K562 (cell line): ENCODE measurements at regions not wholly inside any gene's neighbourhood (a gene's known extent, or its start where the extent isn't known, plus 50 kb on each side); places are given as distances from the start of the nearest gene placed in this dataset.

ENCODE experiments used
- ATAC-seq: fragments of 200-7000 bp; cut with Tn5 transposase; 3 replicates; pipeline ENCODE4 v1.9.1; 2020; ENCODE audit warnings: moderate library complexity
- BruUV-seq: library from RNA; stranded (reverse); fragments of 400-500 nt; replicated peaks from 2 replicates; lab custom pipeline; 2021; lab: Mats Ljungman, UMichigan
- CTCF ChIA-PET: fragments of 300-600 bp; formaldehyde crosslinking; extraction: SDS; loops from one replicate; lab custom pipeline; 2021; ENCODE audit warnings: low intra/inter-chr PET ratio; lab: Yijun Ruan, JAX
- POLR2A ChIA-PET: fragments of 300-600, 350-650 bp; sonication (Branson Sonifier 250); formaldehyde crosslinking; extraction: SDS; loops from one replicate; lab custom pipeline; 2021; ENCODE audit warnings: antibody characterized with exemption, inconsistent platforms; lab: Yijun Ruan, JAX
- DNase-seq, 4 experiments: peaks; one replicate each; pipeline versions ENCODE4 v3.0.0 to v3.0.0-alpha.2; 2011 to 2018; ENCODE audit warnings: low spot score in 3 of 4, mixed read lengths in 3 of 4; ENCODE audit errors: extremely low read depth in 1 of 4
- FAIRE-seq: peaks from 2 replicates; lab custom pipeline; 2011; peaks lifted over from hg19 to GRCh38; lab: Jason Lieb, UNC
- H2AFZ ChIP-seq: 2 replicates; pipeline ENCODE4 v1.6.0; 2011; ENCODE audit warnings: low read depth, low read length, control low read depth, inconsistent platforms
- H3K27ac ChIP-seq: fragments of 200-600 bp; 3 replicates; pipeline ENCODE4 v1.8.0; 2011; ENCODE audit warnings: low read depth, mild to moderate bottlenecking, control low read depth, inconsistent platforms, low read length, moderate library complexity, mixed read lengths; ENCODE audit errors: extremely low read depth
- H3K27me3 ChIP-seq, 2 experiments: fragments of 300-600 bp in 1 of 2; 2 replicates in 1 of 2; 3 replicates in 1 of 2; pipeline versions ENCODE4 v1.6.0 to v1.8.0; 2011; ENCODE audit warnings: inconsistent platforms in 2 of 2, low read length in 2 of 2, mild to moderate bottlenecking in 1 of 2, mixed read lengths in 1 of 2, moderate library complexity in 1 of 2; ENCODE audit not compliant: control insufficient read depth in 2 of 2, insufficient read depth in 2 of 2
- H3K36me3 ChIP-seq: fragments of 300-600 bp; 3 replicates; pipeline ENCODE4 v1.8.0; 2011; ENCODE audit warnings: mild to moderate bottlenecking, low read length, inconsistent platforms; ENCODE audit not compliant: control insufficient read depth, insufficient read depth
- H3K4me1 ChIP-seq, 2 experiments: fragments of 200-600 bp in 1 of 2; replicated peaks in 1 of 2; 2 replicates in 1 of 2; 3 replicates in 1 of 2; pipeline versions ENCODE4 v1.5.1 to v1.8.0; 2011; ENCODE audit warnings: inconsistent platforms in 2 of 2, low read length in 2 of 2, mild to moderate bottlenecking in 1 of 2, mixed read lengths in 1 of 2, moderate library complexity in 1 of 2; ENCODE audit not compliant: control insufficient read depth in 2 of 2, insufficient read depth in 2 of 2
- H3K4me2 ChIP-seq: 2 replicates; pipeline ENCODE4 v1.6.1; 2011; ENCODE audit warnings: low read length, control low read depth, inconsistent platforms, mixed read lengths; ENCODE audit not compliant: insufficient read depth
- H3K4me3 ChIP-seq: fragments of 200-600 bp; sonication (generic), shearing (Covaris generic); 2 replicates; pipeline ENCODE4 v1.5.1; 2016; ENCODE audit warnings: control low read depth, inconsistent platforms
- H3K79me2 ChIP-seq: fragments of 200-600 bp; 3 replicates; pipeline ENCODE4 v1.8.0; 2011; ENCODE audit warnings: low read length, inconsistent platforms; ENCODE audit not compliant: control insufficient read depth, insufficient read depth
- H3K9ac ChIP-seq, 2 experiments: 2 replicates each; pipeline versions ENCODE4 v1.6.0 to v1.6.1; 2011; ENCODE audit warnings: low read depth in 2 of 2, low read length in 2 of 2, control low read depth in 1 of 2, inconsistent platforms in 1 of 2, mild to moderate bottlenecking in 1 of 2, mixed read lengths in 1 of 2; ENCODE audit not compliant: insufficient read depth in 1 of 2
- H3K9me1 ChIP-seq: one replicate; pipeline ENCODE4 v1.6.0; 2011; ENCODE audit warnings: inconsistent platforms, mild to moderate bottlenecking, low read length, moderate library complexity; ENCODE audit not compliant: control insufficient read depth, insufficient read depth
- H3K9me3 ChIP-seq: replicated peaks from 2 replicates; pipeline ENCODE4 v1.5.1; 2011; ENCODE audit warnings: low read depth, low read length, inconsistent platforms; ENCODE audit not compliant: control insufficient read depth, insufficient read depth
- H4K20me1 ChIP-seq: replicated peaks from 2 replicates; pipeline ENCODE4 v1.6.1; 2011; ENCODE audit warnings: low read length, inconsistent platforms, mixed read lengths; ENCODE audit not compliant: control insufficient read depth, insufficient read depth
- COPS2 ChIP-seq: fragments of 450-650 bp; conservative IDR thresholded peaks from 2 replicates; pipeline ENCODE4 v1.6.1; 2016; ENCODE audit warnings: mild to moderate bottlenecking, moderate library complexity
- E2F6 ChIP-seq, 2 experiments: IDR thresholded peaks; 2 replicates each; pipeline ENCODE4 v1.6.1; 2011; ENCODE audit warnings: borderline replicate concordance in 1 of 2, control low read depth in 1 of 2, low read depth in 1 of 2, low read length in 1 of 2, mild to moderate bottlenecking in 1 of 2, mixed read lengths in 1 of 2, moderate library complexity in 1 of 2; ENCODE audit not compliant: insufficient read depth in 1 of 2, insufficient read length in 1 of 2, poor library complexity in 1 of 2, severe bottlenecking in 1 of 2; ENCODE audit errors: extremely low read depth in 1 of 2
- ESRRB ChIP-seq: fragments of 250-450 bp; sonication (Bioruptor Pico); IDR thresholded peaks from 2 replicates; pipeline ENCODE4 v1.5.0; 2020; ENCODE audit warnings: mild to moderate bottlenecking, moderate library complexity, borderline replicate concordance
- GTF2A2 ChIP-seq: IDR thresholded peaks from 2 replicates; pipeline ENCODE4 v1.6.1; 2016; ENCODE audit warnings: mild to moderate bottlenecking, missing genetic modification characterization, missing compliant biosample characterization
- HDAC2 ChIP-seq: fragments of 450-650 bp; IDR thresholded peaks from 2 replicates; pipeline ENCODE4 v1.6.1; 2016; ENCODE audit warnings: mild to moderate bottlenecking
- MAFG ChIP-seq: fragments of 450-650 bp; conservative IDR thresholded peaks from 2 replicates; pipeline ENCODE4 v1.6.1; 2016; ENCODE audit warnings: missing genetic modification characterization, missing compliant biosample characterization
- NR3C1 ChIP-seq: sonication (generic); formaldehyde crosslinking; IDR thresholded peaks from 2 replicates; pipeline ENCODE4 v1.8.1; 2022; ENCODE audit warnings: missing genetic modification reagents
- PCBP1 ChIP-seq: fragments of 200-400 bp; formaldehyde crosslinking; IDR thresholded peaks from 2 replicates; pipeline ENCODE4 v1.6.1; 2018; ENCODE audit warnings: mild to moderate bottlenecking, low read depth, low read length; ENCODE audit not compliant: poor library complexity, severe bottlenecking
- RAD51 ChIP-seq: fragments of 450-650 bp; IDR thresholded peaks from 2 replicates; pipeline ENCODE4 v1.7.1; 2016; ENCODE audit warnings: low read depth, mild to moderate bottlenecking, borderline replicate concordance
- TAL1 ChIP-seq: fragments of 450-650 bp; IDR thresholded peaks from 2 replicates; pipeline ENCODE4 v1.6.1; 2016; ENCODE audit warnings: mild to moderate bottlenecking
- ZBTB8A ChIP-seq: fragments of 450-650 bp; IDR thresholded peaks from 2 replicates; pipeline ENCODE4 v1.6.1; 2018; ENCODE audit warnings: mild to moderate bottlenecking, moderate library complexity; ENCODE audit not compliant: partially characterized antibody
- ZNF212 ChIP-seq: fragments of 450-650 bp; formaldehyde crosslinking; IDR thresholded peaks from 2 replicates; pipeline ENCODE4 v1.4.0; 2020; ENCODE audit warnings: mild to moderate bottlenecking
- ZNF354B ChIP-seq: fragments of 250-450 bp; sonication (Bioruptor Pico); IDR thresholded peaks from 2 replicates; pipeline ENCODE4 v1.4.0; 2020
- ZNF707 ChIP-seq: fragments of 250-450 bp; sonication (Bioruptor Pico); conservative IDR thresholded peaks from 2 replicates; pipeline ENCODE4 v1.8.0; 2022; ENCODE audit warnings: inconsistent platforms, mild to moderate bottlenecking, moderate library complexity
- WGBS: fragments of 100-300 bp; shearing (Covaris generic); methylation state at CpG from one replicate; pipeline ENCODE4 v1.1.6; 2016; ENCODE audit warnings: low coverage, mixed read lengths; ENCODE audit not compliant: insufficient coverage; ENCODE audit errors: missing lambda C conversion rate; 5-methylcytosine and 5-hydroxymethylcytosine counted together
- in situ Hi-C: fragments of 300-500 bp; cut with MboI; formaldehyde crosslinking; loops from 4 replicates; pipeline ENCODE4 v1.15.0; 2018; ENCODE audit warnings: inconsistent platforms, mixed read lengths
- intact Hi-C: fragments of 100-400 bp; cut with micrococcal nuclease; formaldehyde crosslinking; loops from 2 replicates; pipeline ENCODE4 v1.14.2; 2022
- TF ChIP-seq, protein P1 (sequence below): fragments of 450-650 bp; formaldehyde crosslinking; IDR thresholded peaks from 2 replicates; pipeline ENCODE4 v1.4.0; 2020; ENCODE audit warnings: mild to moderate bottlenecking

DNA sequence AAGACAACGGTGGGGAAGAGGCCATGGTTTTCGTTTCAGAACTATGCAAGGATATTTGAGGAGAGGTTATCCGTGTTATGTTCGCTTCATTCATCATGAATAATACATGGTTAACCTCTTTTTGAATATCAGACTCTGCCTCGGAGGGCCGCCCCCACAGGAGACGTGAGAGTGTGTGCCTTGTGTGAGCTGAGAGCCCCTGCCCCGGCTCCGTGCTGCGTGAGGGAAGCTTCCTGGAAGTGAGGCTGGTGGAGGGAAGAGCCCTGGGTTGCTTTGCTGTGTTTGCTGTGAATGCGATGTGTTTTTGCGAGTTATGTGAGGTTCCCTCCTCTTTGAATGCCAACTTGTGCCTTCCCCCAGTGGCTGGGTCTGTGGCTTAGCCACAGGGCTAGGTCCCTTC lies 146.0 kb upstream of the RTL1 start:
- no peaks in the 10 kb centered on the region for H4K20me1 ChIP-seq
- ChIA-PET POLR2A (no interaction called here), CTCF (no interaction called here)
- H3K4me3 ChIP-seq: no peak overlapping the region
- H3K4me2 ChIP-seq: no peak overlapping the region
- no peaks in the 10 kb centered on the region for H3K36me3 ChIP-seq
- no peak for FAIRE-seq
- no TSS peak for BruUV-seq
- H3K9me1 ChIP-seq: no peaks in the 10 kb centered on the region
- H3K4me1 ChIP-seq: no peaks in the 10 kb centered on the region; a peak in 1 of 5 replicates
- intact Hi-C loops: no loop called here
- no peak overlapping the region for H3K27ac ChIP-seq
- TF ChIP-seq NR3C1 (CRISPR knock-in tag): no peak
- no peak for TF ChIP-seq COPS2
- no peak for TF ChIP-seq GTF2A2 (tag)
- TF ChIP-seq ESRRB (CRISPR knock-in tag): no peak
- TF ChIP-seq TAL1: no peak
- no peak for TF ChIP-seq MAFG (tag)
- no peak for TF ChIP-seq ZNF212 (CRISPR knock-in tag)
- TF ChIP-seq, protein P1, sequence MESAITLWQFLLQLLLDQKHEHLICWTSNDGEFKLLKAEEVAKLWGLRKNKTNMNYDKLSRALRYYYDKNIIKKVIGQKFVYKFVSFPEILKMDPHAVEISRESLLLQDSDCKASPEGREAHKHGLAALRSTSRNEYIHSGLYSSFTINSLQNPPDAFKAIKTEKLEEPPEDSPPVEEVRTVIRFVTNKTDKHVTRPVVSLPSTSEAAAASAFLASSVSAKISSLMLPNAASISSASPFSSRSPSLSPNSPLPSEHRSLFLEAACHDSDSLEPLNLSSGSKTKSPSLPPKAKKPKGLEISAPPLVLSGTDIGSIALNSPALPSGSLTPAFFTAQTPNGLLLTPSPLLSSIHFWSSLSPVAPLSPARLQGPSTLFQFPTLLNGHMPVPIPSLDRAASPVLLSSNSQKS (CRISPR knock-in tag): no peak
- TF ChIP-seq HDAC2: no peak
- TF ChIP-seq RAD51: no peak
- no peak for TF ChIP-seq ZBTB8A
- TF ChIP-seq ZNF707 (CRISPR knock-in tag): no peak
- no peak for TF ChIP-seq ZNF354B (CRISPR knock-in tag)
- TF ChIP-seq E2F6 (IDR thresholded peaks at IDR 0.05; ENCODE audit: borderline replicate concordance in 1 of 2, extremely low read depth in 1 of 2, insufficient read depth in 1 of 2, insufficient read length in 1 of 2, low read depth in 1 of 2, low read length in 1 of 2, poor library complexity in 1 of 2, severe bottlenecking in 1 of 2): no peak
- TF ChIP-seq PCBP1: no peak
- H3K9ac ChIP-seq: no peak overlapping the region
- H3K9me3 ChIP-seq: no peaks in the 10 kb centered on the region
- no peaks in the 10 kb centered on the region for H3K79me2 ChIP-seq
- no peak for DNase-seq
- in situ Hi-C loops: no loop called here
- ATAC-seq: no peak
- 10% methylated on average over 12 of the region's 12 CpGs for WGBS
- H3K27me3 ChIP-seq: peaks cover 0 to 52% of the 10 kb centered on the region in 2 experiments; a peak in 2 of 5 replicates
- no peak overlapping the region for H2AFZ ChIP-seq
